ENCODE measurements at regions not wholly inside any gene's neighbourhood (a gene's known extent, or its start where the extent isn't known, plus 50 kb on each side); places are given as distances from the start of the nearest gene placed in this dataset.

GRCh38 chr7:47092336-47092735 is 489.6 kb downstream of the TNS3 start:
- TF ChIP-seq ZNF114 (CRISPR knock-in tag; IDR thresholded peaks at IDR 0.05) = no peak
- TF ChIP-seq, protein P1, sequence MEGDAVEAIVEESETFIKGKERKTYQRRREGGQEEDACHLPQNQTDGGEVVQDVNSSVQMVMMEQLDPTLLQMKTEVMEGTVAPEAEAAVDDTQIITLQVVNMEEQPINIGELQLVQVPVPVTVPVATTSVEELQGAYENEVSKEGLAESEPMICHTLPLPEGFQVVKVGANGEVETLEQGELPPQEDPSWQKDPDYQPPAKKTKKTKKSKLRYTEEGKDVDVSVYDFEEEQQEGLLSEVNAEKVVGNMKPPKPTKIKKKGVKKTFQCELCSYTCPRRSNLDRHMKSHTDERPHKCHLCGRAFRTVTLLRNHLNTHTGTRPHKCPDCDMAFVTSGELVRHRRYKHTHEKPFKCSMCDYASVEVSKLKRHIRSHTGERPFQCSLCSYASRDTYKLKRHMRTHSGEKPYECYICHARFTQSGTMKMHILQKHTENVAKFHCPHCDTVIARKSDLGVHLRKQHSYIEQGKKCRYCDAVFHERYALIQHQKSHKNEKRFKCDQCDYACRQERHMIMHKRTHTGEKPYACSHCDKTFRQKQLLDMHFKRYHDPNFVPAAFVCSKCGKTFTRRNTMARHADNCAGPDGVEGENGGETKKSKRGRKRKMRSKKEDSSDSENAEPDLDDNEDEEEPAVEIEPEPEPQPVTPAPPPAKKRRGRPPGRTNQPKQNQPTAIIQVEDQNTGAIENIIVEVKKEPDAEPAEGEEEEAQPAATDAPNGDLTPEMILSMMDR (conservative IDR thresholded peaks at IDR 0.05; ENCODE audit: low read depth in 2 of 2) = no peak
- no peak for TF ChIP-seq EZH2 (IDR thresholded peaks at IDR 0.05; ENCODE audit: low read depth, unreplicated experiment)
- TF ChIP-seq JUNB (IDR thresholded peaks at IDR 0.05; ENCODE audit: unreplicated experiment) = no peak
- TF ChIP-seq EZH2phosphoT487 (IDR thresholded peaks at IDR 0.05; ENCODE audit: unreplicated experiment) = no peak
- TF ChIP-seq REST (IDR thresholded peaks at IDR 0.05; ENCODE audit: unreplicated experiment) = no peak
